WTC11 (cell line): ENCODE measurements at regions not wholly inside any gene's neighbourhood (a gene's known extent, or its start where the extent isn't known, plus 50 kb on each side); places are given as distances from the start of the nearest gene placed in this dataset.

Experiments used
- ATAC-seq: fragments of 200-7000 bp; cut with Tn5 transposase; 2 replicates; pipeline ENCODE4 v1.10.0; 2021; ENCODE audit warnings: mild to moderate bottlenecking, moderate library complexity
- CTCF ChIA-PET: fragments of 300-600 bp; sonication (Branson Sonifier 250); formaldehyde crosslinking; loops from one replicate; lab custom pipeline; 2021; ENCODE audit warnings: antibody characterized with exemption; lab: Charles Lee
- POLR2A ChIA-PET: fragments of 350-600 bp; sonication (Branson Sonifier 250); formaldehyde crosslinking; loops from one replicate; lab custom pipeline; 2021; ENCODE audit warnings: antibody characterized with exemption; lab: Charles Lee
- DNase-seq: peaks from one replicate; pipeline ENCODE4 v3.0.0; 2021; ENCODE audit warnings: low spot score
- H3K27ac Mint-ChIP-seq: 2 replicates; pipeline ENCODE4 v1.8.0; 2021; ENCODE audit warnings: mixed read lengths
- H3K27me3 Mint-ChIP-seq: 2 replicates; pipeline ENCODE4 v1.8.0; 2021; ENCODE audit warnings: low read depth, mild to moderate bottlenecking, moderate library complexity, mixed read lengths
- H3K36me3 Mint-ChIP-seq: 2 replicates; pipeline ENCODE4 v1.8.0; 2021; ENCODE audit warnings: mixed read lengths
- H3K4me1 Mint-ChIP-seq: 2 replicates; pipeline ENCODE4 v1.8.0; 2022; ENCODE audit warnings: mixed read lengths
- H3K4me3 Mint-ChIP-seq: 2 replicates; pipeline ENCODE4 v1.8.0; 2021; ENCODE audit warnings: mild to moderate bottlenecking, moderate library complexity, mixed read lengths
- H3K9me3 Mint-ChIP-seq: 2 replicates; pipeline ENCODE4 v1.8.0; 2021; ENCODE audit warnings: mixed read lengths
- ATF6 ChIP-seq: sonication (generic); formaldehyde crosslinking; IDR thresholded peaks from 2 replicates; pipeline ENCODE4 v1.8.1; 2023; ENCODE audit warnings: mild to moderate bottlenecking, missing genetic modification reagents
- ERG ChIP-seq: fragments of 250-450 bp; sonication (Bioruptor Pico); IDR thresholded peaks from 2 replicates; pipeline ENCODE4 v1.8.0; 2021; ENCODE audit warnings: mild to moderate bottlenecking
- FOXJ3 ChIP-seq: sonication (generic); formaldehyde crosslinking; IDR thresholded peaks from 2 replicates; pipeline ENCODE4 v1.9.0; 2021; ENCODE audit warnings: missing genetic modification reagents, mild to moderate bottlenecking, borderline replicate concordance
- FOXP1 ChIP-seq: sonication (generic); formaldehyde crosslinking; IDR thresholded peaks from 2 replicates; pipeline ENCODE4 v1.8.0; 2022; ENCODE audit warnings: missing genetic modification reagents, mild to moderate bottlenecking, moderate library complexity, borderline replicate concordance
- FOXP4 ChIP-seq: sonication (generic); formaldehyde crosslinking; IDR thresholded peaks from 2 replicates; pipeline ENCODE4 v1.8.0; 2022; ENCODE audit warnings: mild to moderate bottlenecking, missing genetic modification reagents
- GTF2I ChIP-seq: fragments of 250-450 bp; sonication (Bioruptor Pico); conservative IDR thresholded peaks from 2 replicates; pipeline ENCODE4 v1.4.0; 2021; ENCODE audit warnings: mild to moderate bottlenecking
- HMGA2 ChIP-seq: fragments of 250-450 bp; sonication (Bioruptor Pico); IDR thresholded peaks from 2 replicates; pipeline ENCODE4 v1.4.0; 2021; ENCODE audit warnings: mild to moderate bottlenecking, moderate library complexity
- JUN ChIP-seq: sonication (generic); formaldehyde crosslinking; IDR thresholded peaks from 2 replicates; pipeline ENCODE4 v1.8.0; 2023; ENCODE audit warnings: mild to moderate bottlenecking, missing genetic modification reagents
- MXD4 ChIP-seq: fragments of 250-450 bp; sonication (Bioruptor Pico); IDR thresholded peaks from 2 replicates; pipeline ENCODE4 v1.8.0; 2021; ENCODE audit warnings: mild to moderate bottlenecking, moderate library complexity, borderline replicate concordance
- NFATC4 ChIP-seq: fragments of 250-450 bp; sonication (Bioruptor Pico); IDR thresholded peaks from 2 replicates; pipeline ENCODE4 v1.9.0; 2021; ENCODE audit warnings: mild to moderate bottlenecking
- SMAD4 ChIP-seq: sonication (generic); formaldehyde crosslinking; IDR thresholded peaks from 2 replicates; pipeline ENCODE4 v1.8.0; 2022; ENCODE audit warnings: mild to moderate bottlenecking, missing genetic modification reagents
- SOX15 ChIP-seq: fragments of 250-450 bp; sonication (Bioruptor Pico); IDR thresholded peaks from 2 replicates; pipeline ENCODE4 v1.9.0; 2021; ENCODE audit warnings: mild to moderate bottlenecking
- TEAD1 ChIP-seq: sonication (generic); formaldehyde crosslinking; IDR thresholded peaks from 2 replicates; pipeline ENCODE4 v1.8.0; 2022; ENCODE audit warnings: mild to moderate bottlenecking, missing genetic modification reagents
- ZBTB21 ChIP-seq: sonication (generic); formaldehyde crosslinking; IDR thresholded peaks from 2 replicates; pipeline ENCODE4 v1.8.1; 2023; ENCODE audit warnings: mild to moderate bottlenecking, missing genetic modification reagents, borderline replicate concordance
- ZNF121 ChIP-seq: sonication (generic); formaldehyde crosslinking; IDR thresholded peaks from 2 replicates; pipeline ENCODE4 v1.8.0; 2023; ENCODE audit warnings: missing genetic modification reagents
- ZNF263 ChIP-seq: sonication (generic); formaldehyde crosslinking; IDR thresholded peaks from 2 replicates; pipeline ENCODE4 v1.8.1; 2022; ENCODE audit warnings: low read depth, mild to moderate bottlenecking, moderate library complexity, missing genetic modification reagents
- ZNF281 ChIP-seq: sonication (generic); formaldehyde crosslinking; IDR thresholded peaks from 2 replicates; pipeline ENCODE4 v1.8.0; 2023; ENCODE audit warnings: mild to moderate bottlenecking, missing genetic modification reagents
- ZNF396 ChIP-seq: fragments of 250-450 bp; sonication (Bioruptor Pico); IDR thresholded peaks from 2 replicates; pipeline ENCODE4 v1.8.0; 2021; ENCODE audit warnings: mild to moderate bottlenecking, moderate library complexity, borderline replicate concordance
- ZNF671 ChIP-seq: fragments of 250-450 bp; sonication (Bioruptor Pico); IDR thresholded peaks from 2 replicates; pipeline ENCODE4 v1.8.0; 2021; ENCODE audit warnings: mild to moderate bottlenecking
- ZSCAN18 ChIP-seq: fragments of 250-450 bp; sonication (Bioruptor Pico); IDR thresholded peaks from 2 replicates; pipeline ENCODE4 v2.1.2; 2022; ENCODE audit warnings: mild to moderate bottlenecking, moderate library complexity
- TF ChIP-seq, protein P1 (sequence below): sonication (generic); formaldehyde crosslinking; IDR thresholded peaks from 2 replicates; pipeline ENCODE4 v1.8.1; 2023; ENCODE audit warnings: mild to moderate bottlenecking, missing genetic modification reagents, moderate library complexity

GRCh38 chr1:217078078-217078690 lies 355.0 kb upstream of the ESRRG start:
- ChIA-PET POLR2A (no interaction called here), CTCF (no interaction called here)
- TF ChIP-seq TEAD1 = no peak
- TF ChIP-seq SOX15 (CRISPR knock-in tag) = no peak
- no peak for TF ChIP-seq JUN (CRISPR knock-in tag)
- TF ChIP-seq ZNF281 (CRISPR knock-in tag) = no peak
- TF ChIP-seq ATF6 = no peak
- TF ChIP-seq ZNF396 (CRISPR knock-in tag) = no peak
- TF ChIP-seq, protein P1, sequence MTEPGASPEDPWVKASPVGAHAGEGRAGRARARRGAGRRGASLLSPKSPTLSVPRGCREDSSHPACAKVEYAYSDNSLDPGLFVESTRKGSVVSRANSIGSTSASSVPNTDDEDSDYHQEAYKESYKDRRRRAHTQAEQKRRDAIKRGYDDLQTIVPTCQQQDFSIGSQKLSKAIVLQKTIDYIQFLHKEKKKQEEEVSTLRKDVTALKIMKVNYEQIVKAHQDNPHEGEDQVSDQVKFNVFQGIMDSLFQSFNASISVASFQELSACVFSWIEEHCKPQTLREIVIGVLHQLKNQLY (CRISPR knock-in tag) = no peak
- TF ChIP-seq ZNF671 (CRISPR knock-in tag) = no peak
- no peak for TF ChIP-seq NFATC4 (CRISPR knock-in tag)
- no peak for TF ChIP-seq MXD4
- no peak for TF ChIP-seq FOXP4 (CRISPR knock-in tag)
- no peak for TF ChIP-seq ZNF263 (CRISPR knock-in tag)
- DNase-seq = no peak
- ATAC-seq = peak; percentile 72
- Mint-ChIP-seq H3K4me3 (no peak overlapping the region), H3K27me3 (no peaks in the 10 kb centered on the region), H3K4me1 (peaks cover 5% of the 10 kb centered on the region), H3K36me3 (no peaks in the 10 kb centered on the region), H3K27ac (no peak overlapping the region), H3K9me3 (no peaks in the 10 kb centered on the region)

DNA sequence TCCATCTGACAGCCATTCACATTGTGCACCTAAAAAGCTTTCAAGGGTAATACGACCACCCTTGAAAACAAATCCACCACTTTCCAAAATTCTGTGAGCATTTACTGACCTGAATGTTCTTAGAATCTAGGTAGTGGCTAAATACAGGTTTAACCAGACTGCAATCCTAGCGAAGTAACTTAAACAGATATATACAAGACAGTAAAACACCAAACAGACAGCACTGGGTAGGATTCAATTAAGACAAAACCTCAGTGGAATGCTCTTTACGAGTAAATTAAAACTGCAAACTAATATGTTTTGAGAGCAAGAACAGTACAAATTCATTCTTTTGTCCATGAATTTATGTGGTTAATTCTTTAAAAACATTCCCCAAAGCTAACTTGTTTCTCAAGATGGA lies 354.2 kb upstream of the ESRRG start:
- no peak overlapping the region for H3K27ac Mint-ChIP-seq
- ChIA-PET POLR2A (no interaction called here), CTCF (interaction anchor here (1.2 kb wide), 1 partner anchor 29 kb away, joined by 4 read pairs; no protein-coding TSS in a partner anchor)
- ATAC-seq = no peak
- peaks cover 5% of the 10 kb centered on the region for H3K4me1 Mint-ChIP-seq
- H3K9me3 Mint-ChIP-seq = no peaks in the 10 kb centered on the region
- TF ChIP-seq GTF2I (CRISPR knock-in tag) (no peak), FOXJ3 (no peak), FOXP1 (CRISPR knock-in tag) (no peak), ZNF121 (CRISPR knock-in tag) (no peak), ERG (CRISPR knock-in tag) (no peak), ZSCAN18 (CRISPR knock-in tag) (no peak), HMGA2 (no peak), SMAD4 (CRISPR knock-in tag) (no peak), NFATC4 (CRISPR knock-in tag) (no peak), ZBTB21 (CRISPR knock-in tag) (no peak), TEAD1 (no peak)
- TF ChIP-seq, all 79 proteins: peak for 0
- Mint-ChIP-seq H3K4me3 (no peak overlapping the region), H3K27me3 (no peaks in the 10 kb centered on the region), H3K36me3 (no peaks in the 10 kb centered on the region)
- DNase-seq = no peak
